HEK293 (cell line): ENCODE measurements at regions not wholly inside any gene's neighbourhood (a gene's known extent, or its start where the extent isn't known, plus 50 kb on each side); places are given as distances from the start of the nearest gene placed in this dataset.

Experiments used
- BCL11A ChIP-seq: fragments of 450-650 bp; formaldehyde crosslinking; IDR thresholded peaks from 2 replicates; pipeline ENCODE4 v1.5.1; 2016; ENCODE audit warnings: low read depth, missing biosample characterization, missing genetic modification characterization
- ZNF549 ChIP-seq: fragments of 450-650 bp; IDR thresholded peaks from 2 replicates; pipeline ENCODE4 v1.5.1; 2018; ENCODE audit warnings: missing biosample characterization, missing genetic modification characterization, mild to moderate bottlenecking, inconsistent platforms, moderate library complexity
- TF ChIP-seq, protein P1 (sequence below): fragments of 450-650 bp; formaldehyde crosslinking; IDR thresholded peaks from 2 replicates; pipeline ENCODE4 v1.5.1; 2017; ENCODE audit warnings: missing biosample characterization, missing genetic modification characterization
- TF ChIP-seq, protein P2 (sequence below): fragments of 450-650 bp; formaldehyde crosslinking; IDR thresholded peaks from 2 replicates; pipeline ENCODE4 v1.5.1; 2016; ENCODE audit warnings: missing biosample characterization, missing genetic modification characterization

DNA sequence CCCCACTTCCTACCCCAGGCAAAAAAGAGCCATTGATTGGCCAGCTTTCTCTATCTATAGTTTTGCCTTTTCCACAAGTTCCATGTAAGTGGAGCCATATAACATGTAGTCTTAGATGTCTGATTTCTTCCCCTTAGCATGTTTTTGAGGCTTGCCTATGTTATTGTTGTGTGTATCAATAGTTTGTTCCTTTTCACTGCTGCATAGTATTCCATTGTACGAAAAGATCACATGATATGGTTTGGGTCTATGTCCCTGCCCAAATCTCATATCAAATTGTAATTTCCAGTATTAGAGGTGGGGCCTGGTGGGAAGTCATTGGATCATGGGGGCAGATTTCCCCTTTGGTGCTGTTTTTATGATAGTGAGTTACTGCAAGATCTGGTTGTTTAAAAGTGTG is 93.6 kb upstream of the RFLNA start:
- TF ChIP-seq ZNF549: no peak
- TF ChIP-seq, protein P1, sequence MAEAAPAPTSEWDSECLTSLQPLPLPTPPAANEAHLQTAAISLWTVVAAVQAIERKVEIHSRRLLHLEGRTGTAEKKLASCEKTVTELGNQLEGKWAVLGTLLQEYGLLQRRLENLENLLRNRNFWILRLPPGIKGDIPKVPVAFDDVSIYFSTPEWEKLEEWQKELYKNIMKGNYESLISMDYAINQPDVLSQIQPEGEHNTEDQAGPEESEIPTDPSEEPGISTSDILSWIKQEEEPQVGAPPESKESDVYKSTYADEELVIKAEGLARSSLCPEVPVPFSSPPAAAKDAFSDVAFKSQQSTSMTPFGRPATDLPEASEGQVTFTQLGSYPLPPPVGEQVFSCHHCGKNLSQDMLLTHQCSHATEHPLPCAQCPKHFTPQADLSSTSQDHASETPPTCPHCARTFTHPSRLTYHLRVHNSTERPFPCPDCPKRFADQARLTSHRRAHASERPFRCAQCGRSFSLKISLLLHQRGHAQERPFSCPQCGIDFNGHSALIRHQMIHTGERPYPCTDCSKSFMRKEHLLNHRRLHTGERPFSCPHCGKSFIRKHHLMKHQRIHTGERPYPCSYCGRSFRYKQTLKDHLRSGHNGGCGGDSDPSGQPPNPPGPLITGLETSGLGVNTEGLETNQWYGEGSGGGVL (tag by site-specific recombination): no peak
- TF ChIP-seq, protein P2, sequence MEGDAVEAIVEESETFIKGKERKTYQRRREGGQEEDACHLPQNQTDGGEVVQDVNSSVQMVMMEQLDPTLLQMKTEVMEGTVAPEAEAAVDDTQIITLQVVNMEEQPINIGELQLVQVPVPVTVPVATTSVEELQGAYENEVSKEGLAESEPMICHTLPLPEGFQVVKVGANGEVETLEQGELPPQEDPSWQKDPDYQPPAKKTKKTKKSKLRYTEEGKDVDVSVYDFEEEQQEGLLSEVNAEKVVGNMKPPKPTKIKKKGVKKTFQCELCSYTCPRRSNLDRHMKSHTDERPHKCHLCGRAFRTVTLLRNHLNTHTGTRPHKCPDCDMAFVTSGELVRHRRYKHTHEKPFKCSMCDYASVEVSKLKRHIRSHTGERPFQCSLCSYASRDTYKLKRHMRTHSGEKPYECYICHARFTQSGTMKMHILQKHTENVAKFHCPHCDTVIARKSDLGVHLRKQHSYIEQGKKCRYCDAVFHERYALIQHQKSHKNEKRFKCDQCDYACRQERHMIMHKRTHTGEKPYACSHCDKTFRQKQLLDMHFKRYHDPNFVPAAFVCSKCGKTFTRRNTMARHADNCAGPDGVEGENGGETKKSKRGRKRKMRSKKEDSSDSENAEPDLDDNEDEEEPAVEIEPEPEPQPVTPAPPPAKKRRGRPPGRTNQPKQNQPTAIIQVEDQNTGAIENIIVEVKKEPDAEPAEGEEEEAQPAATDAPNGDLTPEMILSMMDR (tag by site-specific recombination): no peak
- TF ChIP-seq BCL11A (tag by site-specific recombination): no peak
